ENCODE measurements at regions not wholly inside any gene's neighbourhood (a gene's known extent, or its start where the extent isn't known, plus 50 kb on each side); places are given as distances from the start of the nearest gene placed in this dataset.

GRCh38 chr5:135179308-135179980 is 145.4 kb upstream of the PITX1 start:
- TF ChIP-seq, protein P1, sequence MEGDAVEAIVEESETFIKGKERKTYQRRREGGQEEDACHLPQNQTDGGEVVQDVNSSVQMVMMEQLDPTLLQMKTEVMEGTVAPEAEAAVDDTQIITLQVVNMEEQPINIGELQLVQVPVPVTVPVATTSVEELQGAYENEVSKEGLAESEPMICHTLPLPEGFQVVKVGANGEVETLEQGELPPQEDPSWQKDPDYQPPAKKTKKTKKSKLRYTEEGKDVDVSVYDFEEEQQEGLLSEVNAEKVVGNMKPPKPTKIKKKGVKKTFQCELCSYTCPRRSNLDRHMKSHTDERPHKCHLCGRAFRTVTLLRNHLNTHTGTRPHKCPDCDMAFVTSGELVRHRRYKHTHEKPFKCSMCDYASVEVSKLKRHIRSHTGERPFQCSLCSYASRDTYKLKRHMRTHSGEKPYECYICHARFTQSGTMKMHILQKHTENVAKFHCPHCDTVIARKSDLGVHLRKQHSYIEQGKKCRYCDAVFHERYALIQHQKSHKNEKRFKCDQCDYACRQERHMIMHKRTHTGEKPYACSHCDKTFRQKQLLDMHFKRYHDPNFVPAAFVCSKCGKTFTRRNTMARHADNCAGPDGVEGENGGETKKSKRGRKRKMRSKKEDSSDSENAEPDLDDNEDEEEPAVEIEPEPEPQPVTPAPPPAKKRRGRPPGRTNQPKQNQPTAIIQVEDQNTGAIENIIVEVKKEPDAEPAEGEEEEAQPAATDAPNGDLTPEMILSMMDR (IDR thresholded peaks at IDR 0.05) = no peak
- TF ChIP-seq POLR2A (IDR thresholded peaks at IDR 0.05) = no peak

Measured in testis (tissue), 2 donors.